PFSK-1 (cell line): ENCODE measurements at regions not wholly inside any gene's neighbourhood (a gene's known extent, or its start where the extent isn't known, plus 50 kb on each side); places are given as distances from the start of the nearest gene placed in this dataset.

Experiments
- FOXP2 ChIP-seq: optimal IDR thresholded peaks from 2 replicates; pipeline ENCODE3; 2011; ENCODE audit warnings: borderline replicate concordance, control low read depth, inconsistent platforms; ENCODE audit not compliant: insufficient read depth; ENCODE audit errors: extremely low read length, extremely low read depth
- POLR2AphosphoS5 ChIP-seq: IDR thresholded peaks from 2 replicates; pipeline ENCODE4 v1.6.1; 2012; ENCODE audit warnings: low read depth, mild to moderate bottlenecking, control low read depth, low read length, moderate library complexity
- REST ChIP-seq, 2 experiments: IDR thresholded peaks; 2 replicates each; pipeline versions ENCODE4 v1.6.1 to v1.8.0; 2011 to 2012; ENCODE audit warnings: low read depth in 2 of 2, low read length in 2 of 2, control low read depth in 1 of 2, inconsistent platforms in 1 of 2, mild to moderate bottlenecking in 1 of 2, moderate library complexity in 1 of 2; ENCODE audit not compliant: insufficient read depth in 1 of 2
- SIN3A ChIP-seq: IDR thresholded peaks from 2 replicates; pipeline ENCODE4 v1.6.1; 2012; ENCODE audit warnings: mild to moderate bottlenecking, low read length, moderate library complexity, borderline replicate concordance; ENCODE audit not compliant: insufficient read depth
- TAF1 ChIP-seq: IDR thresholded peaks from 2 replicates; pipeline ENCODE4 v1.6.1; 2012; ENCODE audit warnings: low read length, control low read depth, borderline replicate concordance; ENCODE audit not compliant: insufficient read depth

GRCh38 chr7:106588422-106589197, 72.3 kb downstream of the CCDC71L start:
- TF ChIP-seq FOXP2: no peak

GRCh38 chr7:106584914-106585759, 75.8 kb downstream of the CCDC71L start:
- TF ChIP-seq FOXP2 (no peak), TAF1 (no peak), REST (IDR thresholded peaks at IDR 0.05; ENCODE audit: insufficient read depth in 1 of 2, low read depth in 2 of 2, low read length in 2 of 2) (no peak)

- TF ChIP-seq REST (IDR thresholded peaks at IDR 0.05; ENCODE audit: insufficient read depth in 1 of 2, low read depth in 2 of 2, low read length in 2 of 2) (no peak), TAF1 (no peak), SIN3A (no peak), FOXP2 (no peak), POLR2AphosphoS5 (no peak)
Measured at GRCh38 chr7:106583706-106584690, 77.0 kb downstream of the CCDC71L start.

GRCh38 chr7:106583100-106583499, 77.9 kb downstream of the CCDC71L start:
- TF ChIP-seq FOXP2 (no peak), SIN3A (no peak), POLR2AphosphoS5 (no peak), TAF1 (no peak), REST (IDR thresholded peaks at IDR 0.05; ENCODE audit: insufficient read depth in 1 of 2, low read depth in 2 of 2, low read length in 2 of 2) (no peak)

- TF ChIP-seq SIN3A: no peak
- TF ChIP-seq TAF1: no peak
- no peak for TF ChIP-seq POLR2AphosphoS5
- no peak for TF ChIP-seq REST (IDR thresholded peaks at IDR 0.05; ENCODE audit: insufficient read depth in 1 of 2, low read depth in 2 of 2, low read length in 2 of 2)
- TF ChIP-seq FOXP2: no peak
Measured at GRCh38 chr7:106582365-106582764, 78.6 kb downstream of the CCDC71L start.
